GM19324 (cell line): ENCODE measurements at regions not wholly inside any gene's neighbourhood (a gene's known extent, or its start where the extent isn't known, plus 50 kb on each side); places are given as distances from the start of the nearest gene placed in this dataset.

Experiments used
- ATAC-seq: cut with Tn5 transposase; IDR thresholded peaks from one replicate; pipeline ENCODE4 v1.9.1; 2021; ENCODE audit warnings: mild to moderate bottlenecking, moderate library complexity; ENCODE audit not compliant: unreplicated experiment, low FRiP score

GRCh38 chr15:47500842-47501241, 216.5 kb upstream of the SEMA6D start:
- ATAC-seq: no peak

- ATAC-seq: no peak
These were observed 215.3 kb upstream of the SEMA6D start for GRCh38 chr15:47502041-47502440.

GRCh38 chr15:47503876-47504275, 213.4 kb upstream of the SEMA6D start:
- ATAC-seq: no peak

GRCh38 chr15:47504624-47505256, 212.6 kb upstream of the SEMA6D start:
- ATAC-seq: no peak

- no peak for ATAC-seq
These were observed 211.5 kb upstream of the SEMA6D start for GRCh38 chr15:47505712-47506328.

- ATAC-seq: no peak
These were observed 210.8 kb upstream of the SEMA6D start for GRCh38 chr15:47506329-47507100.

- ATAC-seq: no peak
These were observed 209.9 kb upstream of the SEMA6D start for GRCh38 chr15:47507221-47507985.

- no peak for ATAC-seq
These were observed 206.0 kb upstream of the SEMA6D start for GRCh38 chr15:47511261-47511660.

- ATAC-seq: no peak
These were observed 203.8 kb upstream of the SEMA6D start for GRCh38 chr15:47513471-47513870.

- no peak for ATAC-seq
These were observed 203.1 kb upstream of the SEMA6D start for GRCh38 chr15:47514200-47514652.

- no peak for ATAC-seq
These were observed 200.7 kb upstream of the SEMA6D start for GRCh38 chr15:47516558-47516957.

GRCh38 chr15:47516972-47517371, 200.3 kb upstream of the SEMA6D start:
- no peak for ATAC-seq

- ATAC-seq: no peak
These were observed 199.6 kb upstream of the SEMA6D start for GRCh38 chr15:47517737-47518136.

GRCh38 chr15:47523681-47524475, 193.4 kb upstream of the SEMA6D start:
- ATAC-seq: no peak

- no peak for ATAC-seq
These were observed 188.1 kb upstream of the SEMA6D start for GRCh38 chr15:47529241-47529640.

- no peak for ATAC-seq
These were observed 182.6 kb upstream of the SEMA6D start for GRCh38 chr15:47534673-47535072.

- no peak for ATAC-seq
These were observed 175.7 kb upstream of the SEMA6D start for GRCh38 chr15:47541562-47541961.

- no peak for ATAC-seq
These were observed 174.9 kb upstream of the SEMA6D start for GRCh38 chr15:47542312-47542989.

GRCh38 chr15:47548231-47548630, 169.1 kb upstream of the SEMA6D start:
- ATAC-seq: no peak

- ATAC-seq: no peak
These were observed 168.3 kb upstream of the SEMA6D start for GRCh38 chr15:47548986-47549385.
